HAP-1 (cell line): ENCODE measurements at regions not wholly inside any gene's neighbourhood (a gene's known extent, or its start where the extent isn't known, plus 50 kb on each side); places are given as distances from the start of the nearest gene placed in this dataset.

Experiments used
- DNase-seq, 2 experiments: peaks; one replicate each; pipeline ENCODE4 v3.0.0-alpha.2; 2016 to 2020; ENCODE audit warnings: low spot score in 2 of 2
- H3K27me3 ChIP-seq: fragments of 250-450 bp; sonication (Bioruptor Pico); 2 replicates; pipeline ENCODE4 v1.5.1; 2020; ENCODE audit warnings: low read depth, mild to moderate bottlenecking, moderate library complexity
- H3K36me3 ChIP-seq: fragments of 250-450 bp; sonication (Bioruptor Pico); replicated peaks from 2 replicates; pipeline ENCODE4 v1.5.1; 2020; ENCODE audit warnings: mild to moderate bottlenecking
- H3K4me1 ChIP-seq: fragments of 250-450 bp; sonication (Bioruptor Pico); 2 replicates; pipeline ENCODE4 v1.5.1; 2020; ENCODE audit warnings: mild to moderate bottlenecking
- H3K4me3 ChIP-seq: fragments of 250-450 bp; sonication (Bioruptor Pico); 2 replicates; pipeline ENCODE4 v1.5.1; 2020; ENCODE audit warnings: mild to moderate bottlenecking, moderate library complexity
- H3K9me3 ChIP-seq: fragments of 250-450 bp; sonication (Bioruptor Pico); 2 replicates; pipeline ENCODE4 v1.5.1; 2020; ENCODE audit warnings: mild to moderate bottlenecking, moderate library complexity
- in situ Hi-C: fragments of 300-500 bp; cut with MboI; formaldehyde crosslinking; loops from 3 replicates; pipeline ENCODE4 v1.14.3; 2020; ENCODE audit warnings: low sequenced_read_pairs, inconsistent platforms, mixed read lengths

DNA sequence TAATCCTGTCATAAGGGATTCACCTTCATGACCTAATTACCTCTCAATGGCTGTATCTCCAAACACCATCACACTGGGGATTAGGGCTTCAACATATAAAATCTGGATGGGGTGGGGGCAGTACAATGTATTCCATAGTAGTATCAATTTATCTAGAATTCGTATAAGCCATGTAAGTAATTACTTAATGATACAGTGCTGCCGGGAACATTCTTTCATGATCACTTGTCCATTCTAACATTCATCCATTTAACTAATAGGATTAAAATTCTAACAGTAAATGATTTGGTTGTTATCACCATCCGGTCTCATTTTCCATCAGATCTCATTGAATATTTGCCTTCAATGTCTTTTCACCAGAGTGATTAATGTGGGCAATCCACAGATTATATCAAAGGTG, 1620.9 kb upstream of the TENM3 start:
- Histone ChIP-seq H3K4me1 (peaks cover 14% of the 10 kb centered on the region), H3K36me3 (no peaks in the 10 kb centered on the region), H3K9me3 (no peaks in the 10 kb centered on the region), H3K4me3 (no peak overlapping the region), H3K27me3 (no peaks in the 10 kb centered on the region)
- peak in 1 of 2 experiments; percentile 10 for DNase-seq
- in situ Hi-C loops = no loop called here

DNA sequence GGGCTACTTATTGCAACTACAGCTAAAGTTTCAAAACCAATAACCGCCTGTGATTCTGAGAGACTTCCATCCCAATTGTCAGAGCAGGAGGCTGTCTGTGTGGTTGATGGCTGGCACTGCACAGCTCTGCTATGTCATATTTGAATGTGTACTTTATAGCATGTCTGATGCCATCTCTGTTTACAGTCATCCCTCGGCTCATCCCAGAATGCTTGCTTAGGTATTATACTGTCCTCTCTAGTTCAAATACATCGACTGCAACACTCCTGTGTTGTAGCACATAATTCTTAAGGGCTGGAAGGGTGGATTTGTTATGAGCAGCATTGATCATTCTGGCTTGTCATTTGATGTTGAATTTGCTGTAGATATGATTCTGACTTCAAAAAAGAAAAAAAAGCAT, 1617.5 kb upstream of the TENM3 start:
- Histone ChIP-seq H3K27me3 (no peaks in the 10 kb centered on the region), H3K4me1 (peaks cover 9% of the 10 kb centered on the region; the same call in 1 of the 2 replicates), H3K9me3 (no peaks in the 10 kb centered on the region), H3K4me3 (no peak overlapping the region), H3K36me3 (no peaks in the 10 kb centered on the region)
- in situ Hi-C loops = no loop called here
- DNase-seq = no peak

DNA sequence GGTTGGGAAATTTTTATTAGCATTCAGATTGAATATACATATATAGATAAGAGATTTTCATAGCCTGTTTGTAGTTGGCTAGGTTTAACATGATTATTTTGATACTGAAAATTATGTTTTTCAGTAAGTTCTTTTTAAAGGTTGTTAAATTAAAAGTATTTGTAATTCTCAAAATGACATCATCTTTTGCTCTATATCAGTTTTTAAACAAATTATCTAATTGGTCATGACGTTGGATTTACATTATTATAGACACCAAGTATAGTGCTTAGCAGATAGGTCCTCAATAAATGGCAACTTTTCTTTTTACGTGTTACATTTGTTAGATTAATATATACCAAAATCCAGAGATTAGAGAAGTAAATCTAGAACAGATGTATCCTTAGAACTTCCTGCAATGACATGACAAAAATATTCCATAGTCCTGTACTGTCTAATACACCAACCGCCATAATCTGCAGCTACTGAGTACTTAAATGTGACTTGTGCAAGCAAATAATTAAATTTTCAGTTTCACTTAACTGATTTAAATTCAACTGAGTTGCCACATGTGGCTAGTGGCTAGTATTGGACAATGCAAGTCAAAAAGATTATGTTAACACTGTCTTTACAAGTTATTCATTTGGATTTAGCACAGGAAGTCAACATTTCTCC, 1613.1 kb upstream of the TENM3 start:
- Histone ChIP-seq H3K4me3 (no peak overlapping the region), H3K4me1 (no peaks in the 10 kb centered on the region; the same call in 1 of the 2 replicates), H3K27me3 (no peaks in the 10 kb centered on the region), H3K36me3 (no peaks in the 10 kb centered on the region), H3K9me3 (no peaks in the 10 kb centered on the region)
- DNase-seq = no peak
- in situ Hi-C loops = no loop called here

DNA sequence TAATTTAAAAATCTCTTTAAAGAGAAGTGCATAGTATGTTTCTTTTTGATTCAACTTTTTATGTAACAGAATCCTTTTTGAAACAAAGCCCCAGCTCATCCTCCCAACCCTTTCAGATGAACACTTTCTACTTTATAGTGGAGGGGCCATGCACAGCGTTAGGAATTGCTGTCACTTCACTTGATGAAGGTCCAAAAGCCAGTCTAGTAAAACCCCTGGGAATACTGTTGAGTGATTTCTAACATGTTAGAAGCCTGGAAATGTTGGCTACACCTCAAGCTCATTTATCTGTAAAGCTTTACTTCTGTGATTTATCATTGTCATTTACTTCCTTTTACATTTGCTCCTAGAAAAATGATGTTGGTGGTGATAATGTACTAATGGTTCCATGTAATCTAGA, 1608.9 kb upstream of the TENM3 start:
- no peaks in the 10 kb centered on the region for H3K27me3 ChIP-seq
- no peak for DNase-seq
- H3K9me3 ChIP-seq = no peaks in the 10 kb centered on the region
- H3K4me3 ChIP-seq = no peak overlapping the region
- in situ Hi-C loops = no loop called here
- peaks cover 3% of the 10 kb centered on the region for H3K4me1 ChIP-seq
- H3K36me3 ChIP-seq = no peaks in the 10 kb centered on the region

DNA sequence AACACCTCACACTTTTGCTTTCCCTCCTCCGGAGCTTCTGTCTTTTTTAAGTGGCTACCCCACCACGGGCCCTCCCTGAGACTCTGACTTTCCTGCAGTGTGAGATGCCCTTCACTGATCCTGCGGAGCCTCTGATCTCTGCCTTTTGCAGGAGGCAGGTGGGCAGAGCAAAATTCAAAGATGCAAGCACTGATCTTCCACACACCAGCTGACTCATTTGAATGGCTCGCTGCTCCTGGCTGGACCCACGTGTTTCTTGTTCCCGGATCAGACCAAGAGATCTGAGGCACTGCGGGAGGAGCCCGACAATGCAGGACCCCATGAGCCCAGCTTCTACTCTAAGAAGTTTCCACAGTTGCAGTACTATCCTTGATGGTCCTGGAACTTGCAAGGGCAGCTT, 1607.9 kb upstream of the TENM3 start:
- no peak for DNase-seq
- no peaks in the 10 kb centered on the region for H3K27me3 ChIP-seq
- in situ Hi-C loops = no loop called here

DNA sequence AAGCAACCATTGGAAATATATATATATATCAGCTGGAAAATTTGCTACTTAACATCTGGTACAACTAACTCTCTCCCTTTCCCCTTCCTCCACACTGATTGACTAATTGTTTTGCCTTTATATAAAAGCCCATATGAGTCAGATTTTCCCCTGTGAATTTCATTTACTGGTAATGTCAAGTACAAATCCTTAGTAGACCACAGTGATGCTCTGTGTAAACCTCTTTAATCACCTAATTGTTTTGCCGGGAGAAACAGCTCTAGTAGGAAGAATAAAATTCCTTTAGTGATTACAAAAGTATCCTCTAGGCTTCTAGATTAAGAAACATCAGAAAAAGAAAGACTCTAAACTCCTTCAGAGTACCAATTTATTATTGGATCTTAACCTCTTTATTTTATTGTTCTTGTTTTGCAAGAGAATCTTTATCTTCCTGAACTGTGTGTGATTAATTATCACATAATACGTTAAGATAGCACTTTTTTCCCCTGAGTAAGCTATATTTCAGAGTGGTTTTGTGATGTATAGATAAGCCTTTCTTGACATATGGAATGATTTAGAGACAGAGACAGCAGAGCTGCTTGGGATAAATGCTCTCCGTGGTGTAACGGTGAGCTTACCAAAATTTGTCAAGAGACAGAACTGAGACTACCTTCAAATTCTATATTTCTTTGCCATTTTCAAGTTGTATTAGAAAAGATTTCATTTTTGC, 1606.4 kb upstream of the TENM3 start:
- in situ Hi-C loops = no loop called here
- Histone ChIP-seq H3K9me3 (no peaks in the 10 kb centered on the region), H3K36me3 (no peaks in the 10 kb centered on the region), H3K4me1 (peaks cover 8% of the 10 kb centered on the region), H3K27me3 (no peaks in the 10 kb centered on the region), H3K4me3 (no peak overlapping the region)
- DNase-seq = peak in 1 of 2 experiments; percentile 4

More for the DNA sequence above, 1607.9 kb upstream of the TENM3 start:
- Histone ChIP-seq H3K36me3 (no peaks in the 10 kb centered on the region), H3K4me1 (peaks cover 5% of the 10 kb centered on the region), H3K9me3 (no peaks in the 10 kb centered on the region), H3K4me3 (no peak overlapping the region)

DNA sequence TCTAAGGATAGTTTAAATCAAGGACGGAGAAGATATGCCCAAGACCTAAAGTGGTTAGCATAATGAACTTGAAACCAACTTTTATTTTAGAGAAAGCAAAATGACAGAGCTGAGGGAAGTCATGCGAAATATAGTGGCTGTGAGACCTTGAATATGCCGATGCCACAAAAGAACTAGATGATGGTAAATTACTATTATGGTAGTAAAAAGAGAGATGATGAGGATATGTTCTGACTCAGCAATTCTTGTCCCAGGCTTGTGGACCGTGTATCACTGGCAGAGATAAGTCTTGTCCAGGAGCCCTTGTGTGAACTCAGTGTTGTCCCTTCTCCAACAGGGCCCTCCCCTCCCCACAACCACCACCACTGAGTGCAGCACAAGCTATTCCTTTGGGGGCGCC, 1605.6 kb upstream of the TENM3 start:
- in situ Hi-C loops = no loop called here
- no peaks in the 10 kb centered on the region for H3K36me3 ChIP-seq
- no peak for DNase-seq

DNA sequence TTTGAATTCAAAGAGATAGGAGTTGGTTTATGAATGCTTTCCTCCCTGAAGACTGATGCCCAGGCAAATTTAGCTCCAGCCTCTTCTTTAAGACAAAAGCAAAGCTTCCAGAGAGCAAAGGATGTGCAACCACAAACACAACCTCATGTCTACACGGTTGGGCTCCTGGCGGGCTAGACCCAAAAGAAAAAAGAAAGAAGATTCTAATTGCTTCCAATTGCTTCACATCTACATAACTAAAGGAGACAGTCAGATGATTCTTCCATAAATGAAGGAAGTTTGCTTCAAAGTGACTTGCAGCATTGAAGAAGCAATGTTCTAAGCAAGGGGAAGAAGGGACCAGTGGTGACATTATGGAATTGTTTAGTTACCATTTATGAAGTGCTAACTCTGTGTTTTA, 1603.0 kb upstream of the TENM3 start:
- Histone ChIP-seq H3K4me3 (no peak overlapping the region), H3K27me3 (no peaks in the 10 kb centered on the region), H3K9me3 (no peaks in the 10 kb centered on the region), H3K36me3 (no peaks in the 10 kb centered on the region), H3K4me1 (peaks cover 8% of the 10 kb centered on the region; the same call in 1 of the 2 replicates)
- in situ Hi-C loops = no loop called here
- DNase-seq = peak in 1 of 2 experiments; percentile 36

More for the DNA sequence above, 1605.6 kb upstream of the TENM3 start:
- Histone ChIP-seq H3K27me3 (no peaks in the 10 kb centered on the region), H3K9me3 (no peaks in the 10 kb centered on the region), H3K4me1 (peaks cover 8% of the 10 kb centered on the region), H3K4me3 (no peak overlapping the region)

DNA sequence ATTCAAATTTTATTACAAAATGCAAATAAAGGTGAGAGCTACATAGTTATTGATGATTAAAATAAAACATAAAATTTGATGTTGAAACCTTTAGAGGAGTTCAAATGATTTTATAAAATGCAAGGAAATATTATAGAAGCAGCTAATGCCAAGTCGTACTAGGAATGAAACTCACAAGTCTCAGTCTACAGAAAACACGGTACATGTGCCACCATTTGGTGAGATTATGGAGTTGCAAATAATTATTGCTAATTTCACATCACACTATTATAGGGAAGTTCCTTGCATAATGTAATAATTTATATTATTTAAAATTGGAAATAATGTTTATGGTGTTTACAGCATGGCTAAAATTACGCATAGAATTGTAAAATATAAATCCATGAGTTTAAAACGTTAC, 1601.7 kb upstream of the TENM3 start:
- Histone ChIP-seq H3K27me3 (no peaks in the 10 kb centered on the region), H3K36me3 (no peaks in the 10 kb centered on the region), H3K9me3 (no peaks in the 10 kb centered on the region), H3K4me1 (peaks cover 8% of the 10 kb centered on the region; the same call in 1 of the 2 replicates), H3K4me3 (no peak overlapping the region)
- in situ Hi-C loops = no loop called here
- DNase-seq = no peak

DNA sequence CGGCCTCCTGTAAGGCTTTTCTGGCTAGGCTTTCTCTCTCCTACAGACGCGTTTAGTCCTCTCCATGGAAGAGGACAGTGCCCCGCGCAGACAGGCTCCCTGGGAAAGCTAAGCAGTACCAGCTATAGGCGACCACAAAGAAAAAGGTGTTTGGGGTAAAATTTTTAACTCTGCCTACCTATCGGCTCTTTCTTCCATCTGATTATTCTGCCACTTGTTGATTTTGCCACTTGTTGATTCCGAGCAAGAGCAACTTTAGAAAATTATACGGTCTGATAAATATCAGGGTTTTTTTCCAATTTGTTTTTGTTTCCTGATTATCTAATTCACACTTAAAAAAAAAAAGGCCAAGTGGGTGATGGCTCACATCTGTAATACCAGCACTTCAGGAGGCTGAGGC, 1600.5 kb upstream of the TENM3 start:
- Histone ChIP-seq H3K4me1 (0 out of 2 replicates have a peak, but pooled peaks cover 5% of the 10 kb centered on the region), H3K36me3 (no peaks in the 10 kb centered on the region), H3K27me3 (no peaks in the 10 kb centered on the region), H3K9me3 (no peaks in the 10 kb centered on the region), H3K4me3 (no peak overlapping the region)
- in situ Hi-C loops = no loop called here
- no peak for DNase-seq

DNA sequence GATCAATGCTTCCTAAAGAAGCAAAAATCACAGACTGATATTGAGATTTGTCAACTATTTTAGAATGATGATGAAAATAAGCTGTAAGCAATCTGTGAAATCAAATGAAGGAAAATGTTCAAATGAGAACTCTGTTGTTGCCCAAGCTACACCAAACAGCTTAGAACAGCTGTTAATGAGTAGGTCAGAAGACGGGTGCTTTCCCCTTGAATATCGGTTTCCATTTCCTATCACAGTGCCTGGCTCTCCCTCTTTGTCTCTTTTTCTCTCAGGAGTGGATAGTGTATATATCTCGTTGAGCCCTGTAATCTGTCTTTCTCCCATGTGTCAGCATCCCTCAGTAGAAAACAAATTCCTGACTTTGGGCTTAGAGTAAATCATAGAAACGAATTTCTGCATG, 1592.9 kb upstream of the TENM3 start:
- no peaks in the 10 kb centered on the region for H3K9me3 ChIP-seq
- no peaks in the 10 kb centered on the region for H3K4me1 ChIP-seq
- H3K36me3 ChIP-seq = no peaks in the 10 kb centered on the region
- in situ Hi-C loops = loop anchor here (25.0 kb wide), 4 partner anchors 312 to 887 kb away; no protein-coding TSS in a partner anchor
- no peak for DNase-seq
- H3K27me3 ChIP-seq = no peaks in the 10 kb centered on the region
- H3K4me3 ChIP-seq = no peak overlapping the region

DNA sequence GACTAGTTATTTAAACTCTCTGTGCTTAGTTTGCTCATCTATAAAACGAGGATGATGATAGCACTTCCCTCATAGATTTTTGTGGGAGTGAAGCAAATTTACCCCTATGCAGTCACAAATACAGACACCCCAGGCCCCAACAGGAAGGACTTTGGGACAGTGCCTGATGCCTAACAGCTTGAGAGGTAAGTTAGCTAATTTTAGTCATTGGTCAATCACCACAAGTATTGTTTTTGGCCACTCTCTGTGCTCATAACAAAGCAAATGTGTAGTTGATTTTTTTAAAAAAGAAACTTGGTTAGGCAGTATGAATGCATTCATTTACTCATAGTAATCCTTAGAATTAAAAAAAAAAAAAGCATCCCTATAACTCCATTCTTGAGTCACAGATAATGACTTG, 1590.7 kb upstream of the TENM3 start:
- no peak overlapping the region for H3K4me3 ChIP-seq
- peaks cover 6% of the 10 kb centered on the region for H3K4me1 ChIP-seq
- H3K27me3 ChIP-seq = no peaks in the 10 kb centered on the region
- H3K9me3 ChIP-seq = no peaks in the 10 kb centered on the region
- H3K36me3 ChIP-seq = no peaks in the 10 kb centered on the region
- in situ Hi-C loops = loop anchor here (25.0 kb wide), 4 partner anchors 310 to 885 kb away; no protein-coding TSS in a partner anchor
- no peak for DNase-seq

DNA sequence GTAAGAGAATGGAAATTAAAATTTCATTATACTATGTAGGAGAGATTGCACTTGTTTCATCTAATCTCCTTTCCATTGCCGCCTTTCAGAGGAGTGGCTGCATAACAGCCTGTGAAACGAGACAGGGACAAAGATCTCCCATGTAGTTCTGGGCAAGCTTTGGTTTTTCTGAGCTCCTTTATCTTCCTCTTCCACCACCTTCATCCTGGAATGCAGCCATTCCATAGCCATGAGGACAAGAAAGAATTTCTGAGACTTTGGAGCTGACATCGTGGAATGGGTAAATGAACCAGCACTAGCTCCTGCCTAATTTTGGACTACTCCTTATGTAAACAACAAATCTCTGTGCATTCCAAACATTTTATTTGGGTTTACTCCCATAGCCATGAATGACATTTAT, 1587.3 kb upstream of the TENM3 start:
- H3K9me3 ChIP-seq = no peaks in the 10 kb centered on the region
- H3K4me1 ChIP-seq = peaks cover 6% of the 10 kb centered on the region
- no peaks in the 10 kb centered on the region for H3K36me3 ChIP-seq
- no peak for DNase-seq
- in situ Hi-C loops = loop anchor here (25.0 kb wide), 4 partner anchors 306 to 881 kb away; no protein-coding TSS in a partner anchor
- no peak overlapping the region for H3K4me3 ChIP-seq
- H3K27me3 ChIP-seq = no peaks in the 10 kb centered on the region

DNA sequence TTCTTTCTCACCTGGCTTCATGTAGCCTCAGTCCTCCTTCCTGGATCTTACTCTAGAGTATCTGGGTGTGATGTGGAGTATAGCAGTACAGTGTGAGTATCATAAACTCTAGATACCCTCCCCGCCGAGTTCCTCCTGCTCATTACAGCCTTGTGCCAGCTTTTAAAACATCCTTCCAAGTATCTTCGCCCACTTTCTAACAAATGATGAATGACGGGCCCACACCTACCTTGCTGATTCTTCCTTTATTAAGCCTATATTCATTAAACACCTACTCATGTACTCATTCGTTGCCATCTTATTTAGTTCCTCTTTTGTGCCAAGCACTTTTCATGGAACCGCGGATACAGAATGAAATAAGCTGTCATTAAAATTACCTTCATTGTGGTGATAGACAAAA, 1585.3 kb upstream of the TENM3 start:
- H3K36me3 ChIP-seq = no peaks in the 10 kb centered on the region
- DNase-seq = no peak
- H3K27me3 ChIP-seq = no peaks in the 10 kb centered on the region
- peaks cover 6% of the 10 kb centered on the region for H3K4me1 ChIP-seq
- in situ Hi-C loops = loop anchor here (25.0 kb wide), 4 partner anchors 304 to 879 kb away; no protein-coding TSS in a partner anchor
- H3K4me3 ChIP-seq = no peak overlapping the region
- no peaks in the 10 kb centered on the region for H3K9me3 ChIP-seq
